MM.1S (cell line): ENCODE measurements at regions not wholly inside any gene's neighbourhood (a gene's known extent, or its start where the extent isn't known, plus 50 kb on each side); places are given as distances from the start of the nearest gene placed in this dataset.

Source experiments
- CTCF ChIP-seq: fragments of 300-600 bp; sonication (generic); IDR thresholded peaks from 2 replicates; pipeline ENCODE4 v1.5.1; 2016; ENCODE audit warnings: antibody characterized with exemption, low read length, mixed read lengths
- EZH2 ChIP-seq: fragments of 300-600 bp; sonication (generic); optimal IDR thresholded peaks from 2 replicates; pipeline ENCODE3; 2017; ENCODE audit warnings: low read depth, mild to moderate bottlenecking, antibody characterized with exemption, low read length, mixed read lengths
- EZH2phosphoT487 ChIP-seq: fragments of 300-600 bp; sonication (generic); IDR thresholded peaks from 2 replicates; pipeline ENCODE4 v1.6.1; 2018; ENCODE audit warnings: antibody characterized with exemption, low read length

DNA sequence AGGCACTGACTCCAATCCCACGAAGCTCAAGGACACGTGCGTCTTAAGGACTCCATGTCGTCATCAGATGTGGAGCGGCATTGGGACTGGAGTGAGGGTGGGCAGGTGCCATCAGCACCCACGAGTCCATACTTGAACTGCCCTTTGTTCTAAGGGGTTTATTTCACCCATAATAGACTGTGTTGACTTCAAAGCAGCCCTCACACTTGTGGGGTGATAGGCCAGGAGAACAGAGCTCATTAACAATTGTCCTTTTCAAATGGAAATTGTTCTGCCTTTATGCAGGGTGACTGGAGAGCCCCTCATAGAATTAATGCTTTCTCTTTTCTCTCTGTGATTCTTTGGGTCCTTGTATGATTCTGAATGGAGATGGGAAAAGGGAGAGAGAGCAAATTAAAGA is 376.9 kb upstream of the MGMT start:
- TF ChIP-seq CTCF (no peak), EZH2 (no peak), EZH2phosphoT487 (no peak)
